ENCODE measurements at regions not wholly inside any gene's neighbourhood (a gene's known extent, or its start where the extent isn't known, plus 50 kb on each side); places are given as distances from the start of the nearest gene placed in this dataset.

DNA sequence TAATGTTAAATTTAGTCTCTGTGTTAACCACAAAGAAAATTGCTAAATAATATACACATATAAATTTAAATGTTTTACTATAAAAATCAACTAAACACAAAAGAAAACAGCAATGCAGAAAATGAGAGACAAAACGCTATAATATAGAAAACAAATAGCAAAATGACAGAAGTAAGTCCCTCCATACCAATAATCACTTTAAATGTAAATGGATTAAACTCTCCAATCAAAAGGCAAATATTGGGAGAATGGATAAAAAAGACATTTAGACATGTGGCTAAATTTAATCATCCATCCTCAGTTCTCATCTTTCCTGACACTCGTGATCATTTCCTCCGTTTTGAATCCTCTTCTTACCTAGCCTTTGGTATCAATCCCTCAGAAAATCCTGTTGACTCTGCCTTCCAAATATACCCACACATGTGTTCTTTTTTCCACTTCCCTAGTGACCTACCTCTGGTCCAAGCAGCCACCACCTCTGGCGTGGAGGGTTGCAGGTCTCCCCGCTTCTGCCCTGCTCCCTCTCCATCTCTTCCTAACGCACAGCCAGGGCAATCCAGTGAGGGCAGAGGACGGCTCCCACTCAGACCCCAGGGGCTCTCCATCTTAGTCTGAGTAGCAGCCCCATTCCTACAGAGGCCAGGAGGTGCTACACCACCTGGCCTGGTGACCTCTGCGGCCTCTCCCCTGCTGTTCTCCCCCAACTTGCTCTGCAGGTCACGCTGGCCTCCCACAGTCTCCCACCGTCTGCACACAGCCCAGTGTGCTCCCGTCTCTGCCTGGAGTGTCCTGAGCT, 149.2 kb downstream of the RNASET2 start:
- H3K27ac Mint-ChIP-seq (ENCODE audit: unreplicated experiment): no peak overlapping the region
- H3K27me3 Mint-ChIP-seq (ENCODE audit: low read depth): peaks cover 3% of the 10 kb centered on the region
- H3K4me3 Mint-ChIP-seq (ENCODE audit: unreplicated experiment): no peak overlapping the region
- H3K36me3 Mint-ChIP-seq (ENCODE audit: low read depth): peaks cover 12% of the 10 kb centered on the region
- TF ChIP-seq, protein P1, sequence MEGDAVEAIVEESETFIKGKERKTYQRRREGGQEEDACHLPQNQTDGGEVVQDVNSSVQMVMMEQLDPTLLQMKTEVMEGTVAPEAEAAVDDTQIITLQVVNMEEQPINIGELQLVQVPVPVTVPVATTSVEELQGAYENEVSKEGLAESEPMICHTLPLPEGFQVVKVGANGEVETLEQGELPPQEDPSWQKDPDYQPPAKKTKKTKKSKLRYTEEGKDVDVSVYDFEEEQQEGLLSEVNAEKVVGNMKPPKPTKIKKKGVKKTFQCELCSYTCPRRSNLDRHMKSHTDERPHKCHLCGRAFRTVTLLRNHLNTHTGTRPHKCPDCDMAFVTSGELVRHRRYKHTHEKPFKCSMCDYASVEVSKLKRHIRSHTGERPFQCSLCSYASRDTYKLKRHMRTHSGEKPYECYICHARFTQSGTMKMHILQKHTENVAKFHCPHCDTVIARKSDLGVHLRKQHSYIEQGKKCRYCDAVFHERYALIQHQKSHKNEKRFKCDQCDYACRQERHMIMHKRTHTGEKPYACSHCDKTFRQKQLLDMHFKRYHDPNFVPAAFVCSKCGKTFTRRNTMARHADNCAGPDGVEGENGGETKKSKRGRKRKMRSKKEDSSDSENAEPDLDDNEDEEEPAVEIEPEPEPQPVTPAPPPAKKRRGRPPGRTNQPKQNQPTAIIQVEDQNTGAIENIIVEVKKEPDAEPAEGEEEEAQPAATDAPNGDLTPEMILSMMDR (IDR thresholded peaks at IDR 0.05): no peak
- DNase-seq (ENCODE audit: low spot score): no peak
- peaks cover 37% of the 10 kb centered on the region for H3K9me3 Mint-ChIP-seq (ENCODE audit: low read depth)
- H3K4me1 Mint-ChIP-seq (ENCODE audit: low read depth): no peaks in the 10 kb centered on the region

DNA sequence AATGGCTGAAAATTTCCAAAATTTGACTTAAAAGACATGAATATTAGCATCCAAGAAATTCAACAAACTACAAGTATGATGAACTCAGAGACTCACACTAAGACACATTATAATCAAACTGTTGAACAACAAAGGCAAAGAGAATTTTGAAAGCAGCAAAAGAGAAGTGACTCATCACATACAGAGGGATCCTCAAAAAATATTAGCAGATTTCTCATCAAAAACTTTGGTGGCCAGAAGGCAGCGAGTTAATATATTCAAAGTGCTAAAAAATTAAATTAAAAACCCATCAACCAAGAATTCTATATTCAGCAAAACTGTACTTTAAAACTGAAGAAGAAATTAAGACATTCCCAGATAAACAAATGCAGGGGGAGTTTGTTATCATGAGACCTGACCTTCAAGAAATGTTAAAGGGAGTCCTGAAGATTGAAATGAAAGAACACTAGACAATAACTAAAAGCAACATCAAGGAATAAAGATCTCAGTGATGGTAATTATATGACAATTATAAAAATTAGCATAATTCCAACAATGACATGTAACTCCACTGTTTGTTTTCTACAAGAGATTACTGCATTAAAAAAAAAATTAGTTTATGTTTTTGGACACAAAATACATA, 150.0 kb downstream of the RNASET2 start:
- TF ChIP-seq, protein P1 (IDR thresholded peaks at IDR 0.05): no peak
- peaks cover 37% of the 10 kb centered on the region for H3K9me3 Mint-ChIP-seq (ENCODE audit: low read depth)
- no peak overlapping the region for H3K27ac Mint-ChIP-seq (ENCODE audit: unreplicated experiment)
- H3K4me3 Mint-ChIP-seq (ENCODE audit: unreplicated experiment): no peak overlapping the region
- H3K36me3 Mint-ChIP-seq (ENCODE audit: low read depth): peaks cover 12% of the 10 kb centered on the region
- no peaks in the 10 kb centered on the region for H3K4me1 Mint-ChIP-seq (ENCODE audit: low read depth)
- peaks cover 3% of the 10 kb centered on the region for H3K27me3 Mint-ChIP-seq (ENCODE audit: low read depth)
- no peak for DNase-seq (ENCODE audit: low spot score)

DNA sequence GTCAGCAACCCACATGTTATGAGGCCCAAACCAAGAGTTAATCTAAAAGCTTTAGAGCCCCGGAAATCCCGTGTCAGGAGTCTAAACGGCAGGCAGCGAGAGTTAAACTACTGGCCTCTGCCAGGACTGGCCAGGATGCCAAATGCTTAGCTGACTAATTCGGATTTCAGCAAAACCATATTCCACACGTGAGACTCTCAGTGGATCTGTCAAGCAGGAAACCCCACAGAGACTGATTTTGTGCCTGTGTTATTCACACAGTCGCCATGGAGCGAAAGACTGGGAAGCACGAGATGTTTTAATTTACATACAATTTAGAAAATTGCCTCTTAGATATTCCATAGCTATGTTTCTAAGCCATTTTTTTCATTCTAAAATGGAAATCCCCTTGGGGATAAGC, 152.9 kb downstream of the RNASET2 start:
- no peak overlapping the region for H3K4me3 Mint-ChIP-seq (ENCODE audit: unreplicated experiment)
- peaks cover 2% of the 10 kb centered on the region for H3K27me3 Mint-ChIP-seq (ENCODE audit: low read depth)
- TF ChIP-seq, protein P1 (IDR thresholded peaks at IDR 0.05): no peak
- peaks cover 34% of the 10 kb centered on the region for H3K9me3 Mint-ChIP-seq (ENCODE audit: low read depth)
- no peak overlapping the region for H3K27ac Mint-ChIP-seq (ENCODE audit: unreplicated experiment)
- peaks cover 12% of the 10 kb centered on the region for H3K36me3 Mint-ChIP-seq (ENCODE audit: low read depth)
- no peaks in the 10 kb centered on the region for H3K4me1 Mint-ChIP-seq (ENCODE audit: low read depth)
- DNase-seq (ENCODE audit: low spot score): no peak

DNA sequence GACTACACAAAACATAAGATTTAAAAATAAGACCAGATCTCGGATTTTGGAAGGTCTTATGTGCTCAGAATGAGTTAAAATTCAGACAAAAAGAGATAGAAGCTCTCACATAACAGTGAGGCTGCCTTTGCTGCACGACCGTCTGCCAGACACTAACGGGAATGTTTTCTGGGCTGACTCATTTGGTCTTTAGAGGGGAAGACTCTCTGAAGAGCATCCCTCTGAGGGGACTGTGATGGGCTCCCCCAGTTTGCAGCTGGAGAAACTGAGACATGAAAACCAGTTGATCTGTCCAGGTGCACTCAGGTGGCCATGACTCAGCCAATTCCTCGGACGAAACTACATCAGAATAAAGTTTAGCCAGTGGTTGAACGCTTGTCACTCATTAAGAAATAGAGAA, 153.9 kb downstream of the RNASET2 start:
- peaks cover 10% of the 10 kb centered on the region for H3K36me3 Mint-ChIP-seq (ENCODE audit: low read depth)
- no peak overlapping the region for H3K27ac Mint-ChIP-seq (ENCODE audit: unreplicated experiment)
- no peaks in the 10 kb centered on the region for H3K4me1 Mint-ChIP-seq (ENCODE audit: low read depth)
- H3K4me3 Mint-ChIP-seq (ENCODE audit: unreplicated experiment): no peak overlapping the region
- H3K27me3 Mint-ChIP-seq (ENCODE audit: low read depth): no peaks in the 10 kb centered on the region
- H3K9me3 Mint-ChIP-seq (ENCODE audit: low read depth): peaks cover 26% of the 10 kb centered on the region
- no peak for DNase-seq (ENCODE audit: low spot score)
- TF ChIP-seq, protein P1 (IDR thresholded peaks at IDR 0.05): no peak

DNA sequence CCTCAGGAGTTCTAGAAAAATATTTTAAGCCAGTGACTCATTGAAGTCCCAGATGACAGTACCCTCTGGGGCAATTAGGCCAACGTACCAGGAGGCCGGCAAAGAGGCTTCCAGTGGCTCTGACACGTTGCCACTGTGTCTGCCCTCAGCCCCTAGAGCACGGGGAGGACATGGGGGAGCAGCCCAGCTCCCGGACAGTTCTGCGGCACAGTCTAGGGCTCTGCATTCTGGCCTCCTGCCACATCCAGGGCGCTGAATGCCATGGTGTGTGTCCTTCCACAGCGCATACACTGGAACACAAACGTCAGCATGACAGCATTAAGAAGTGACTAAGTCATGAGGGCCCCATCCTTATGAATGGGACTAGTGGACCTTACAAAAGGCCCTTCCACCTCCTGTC, 156.2 kb downstream of the RNASET2 start:
- no peak overlapping the region for H3K27ac Mint-ChIP-seq (ENCODE audit: unreplicated experiment)
- peaks cover 6% of the 10 kb centered on the region for H3K9me3 Mint-ChIP-seq (ENCODE audit: low read depth)
- no peak overlapping the region for H3K4me3 Mint-ChIP-seq (ENCODE audit: unreplicated experiment)
- no peak for DNase-seq (ENCODE audit: low spot score)
- H3K36me3 Mint-ChIP-seq (ENCODE audit: low read depth): no peaks in the 10 kb centered on the region
- TF ChIP-seq, protein P1 (IDR thresholded peaks at IDR 0.05): no peak
- no peaks in the 10 kb centered on the region for H3K4me1 Mint-ChIP-seq (ENCODE audit: low read depth)
- H3K27me3 Mint-ChIP-seq (ENCODE audit: low read depth): peaks cover 4% of the 10 kb centered on the region
